HG03354 (cell line): ENCODE measurements at regions not wholly inside any gene's neighbourhood (a gene's known extent, or its start where the extent isn't known, plus 50 kb on each side); places are given as distances from the start of the nearest gene placed in this dataset.

Experiments used
- ATAC-seq: cut with Tn5 transposase; IDR thresholded peaks from one replicate; pipeline ENCODE4 v1.9.1; 2021; ENCODE audit warnings: mild to moderate bottlenecking; ENCODE audit not compliant: unreplicated experiment, poor library complexity, severe bottlenecking

DNA sequence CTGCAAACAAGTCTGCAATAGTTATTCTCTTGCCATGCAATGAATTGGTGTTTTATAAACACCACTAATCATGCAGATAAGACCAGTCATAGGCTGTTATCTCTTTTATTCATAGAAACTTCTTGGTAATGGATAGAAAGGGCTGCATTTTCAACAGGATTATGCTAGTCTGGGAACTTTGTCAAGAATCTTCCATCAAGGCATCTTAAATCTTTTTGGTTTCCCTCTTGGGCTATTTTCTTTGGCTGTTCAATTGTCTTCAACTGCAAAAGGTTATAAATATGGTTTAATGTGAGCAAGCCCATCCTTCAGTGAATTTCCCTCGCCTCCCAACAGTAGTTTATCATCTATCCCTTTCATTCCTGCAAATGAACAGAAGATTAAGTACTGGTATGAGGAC lies 59.0 kb upstream of the MINAR1 start:
- no peak for ATAC-seq

DNA sequence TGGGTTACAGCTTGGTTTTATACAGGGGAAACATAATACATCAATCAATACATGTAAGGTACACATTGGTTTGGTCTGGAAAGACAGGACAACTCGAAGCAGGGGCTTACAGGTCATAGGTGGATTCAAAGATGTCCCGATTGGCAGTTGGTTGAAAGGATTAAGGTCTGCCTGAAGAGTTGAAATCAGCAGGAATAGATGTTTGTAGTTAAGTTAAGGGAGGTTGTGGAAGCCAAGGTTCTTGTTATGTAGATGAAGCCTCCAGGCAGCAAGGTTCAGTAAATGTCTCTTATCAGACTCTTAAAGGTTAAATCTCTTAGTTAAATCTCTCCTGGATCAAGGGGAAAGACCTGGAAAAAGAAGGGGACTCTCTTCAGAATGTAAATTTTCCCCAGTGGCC lies 58.4 kb upstream of the MINAR1 start:
- no peak for ATAC-seq

DNA sequence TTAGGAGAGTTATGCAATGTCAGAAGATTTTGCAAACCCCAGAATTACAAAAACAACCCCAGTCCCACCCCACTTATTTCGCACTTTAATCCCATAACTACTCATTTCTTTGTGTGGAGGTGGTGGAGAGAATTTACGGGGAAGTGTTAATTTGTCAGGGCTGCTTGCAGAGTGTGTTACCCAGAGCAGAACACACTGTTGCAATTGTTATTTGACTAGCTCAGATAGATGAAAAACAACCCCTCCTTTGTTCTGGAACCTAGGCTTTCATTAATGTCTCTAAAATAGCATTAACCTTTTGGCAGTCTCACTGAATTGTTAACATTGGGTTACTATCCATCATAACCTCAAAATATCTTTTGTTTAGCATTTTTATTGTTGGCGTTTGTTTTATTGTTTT lies 55.8 kb upstream of the MINAR1 start:
- no peak for ATAC-seq

DNA sequence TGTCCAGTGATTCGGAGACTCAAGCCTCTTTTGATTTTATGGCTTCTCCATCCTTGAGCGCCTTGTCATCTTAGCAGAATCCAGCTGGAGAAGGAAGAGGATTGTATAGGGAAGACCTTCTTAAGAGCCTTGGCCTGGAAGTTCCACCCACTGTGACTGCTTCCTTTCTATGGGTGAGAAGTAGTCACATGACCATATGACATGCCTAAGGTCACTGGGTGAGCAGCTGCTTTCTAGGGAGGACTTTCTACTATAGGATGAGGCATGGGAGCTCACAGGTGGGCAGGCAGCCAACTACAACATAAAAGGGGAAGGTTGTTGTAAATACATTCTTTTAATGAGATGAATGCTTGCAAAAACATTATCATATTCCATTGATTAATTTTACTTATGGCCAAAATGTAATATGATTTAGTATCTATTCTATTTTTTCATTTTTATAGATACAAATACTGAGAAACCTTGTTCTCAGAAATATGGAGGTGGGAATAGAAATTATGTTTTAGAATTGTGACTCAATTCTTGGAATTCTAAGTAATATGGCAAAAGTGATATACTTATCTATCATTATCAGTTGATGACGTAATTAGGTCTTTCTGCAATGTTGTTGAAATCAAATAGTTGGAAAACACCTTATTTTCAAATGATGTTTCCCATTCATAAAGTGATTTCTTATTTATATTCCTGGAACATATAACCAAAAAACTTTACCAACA lies 53.6 kb upstream of the MINAR1 start:
- ATAC-seq = no peak

DNA sequence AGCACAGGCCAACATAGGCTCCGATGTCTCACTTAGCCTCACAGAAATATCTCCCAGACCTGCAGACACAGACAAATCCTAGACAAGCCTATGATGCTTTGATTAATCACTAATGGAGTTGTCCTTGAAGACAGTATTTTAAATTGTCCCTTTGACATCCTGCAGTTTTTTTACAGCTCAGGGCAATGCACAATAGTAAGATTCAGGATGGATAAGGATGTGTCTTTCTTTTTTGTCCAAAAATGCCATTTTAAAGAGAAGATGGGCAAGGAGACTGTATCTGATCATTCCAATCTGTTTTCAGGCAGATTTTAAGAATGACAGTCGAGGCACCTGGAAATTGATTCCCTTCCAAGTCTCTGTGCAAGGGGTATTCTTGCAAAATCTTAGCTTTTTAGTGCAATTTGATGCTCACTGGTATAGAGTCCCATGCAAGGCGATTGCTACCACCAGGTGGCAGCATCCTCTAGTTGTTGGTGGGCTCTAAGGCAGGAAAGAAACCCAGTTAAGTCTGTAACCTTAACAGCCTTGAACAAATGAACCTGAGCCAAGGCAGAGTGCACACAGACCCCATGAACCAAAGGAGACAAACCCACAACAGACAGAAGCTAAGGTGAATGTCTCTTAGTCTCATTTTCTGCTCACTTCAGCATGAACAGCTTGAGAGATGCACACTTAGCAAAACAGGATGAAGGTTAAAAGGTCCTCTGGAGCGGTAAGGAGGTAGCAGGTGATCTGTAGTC lies 51.2 kb upstream of the MINAR1 start:
- ATAC-seq = peak; percentile 71

DNA sequence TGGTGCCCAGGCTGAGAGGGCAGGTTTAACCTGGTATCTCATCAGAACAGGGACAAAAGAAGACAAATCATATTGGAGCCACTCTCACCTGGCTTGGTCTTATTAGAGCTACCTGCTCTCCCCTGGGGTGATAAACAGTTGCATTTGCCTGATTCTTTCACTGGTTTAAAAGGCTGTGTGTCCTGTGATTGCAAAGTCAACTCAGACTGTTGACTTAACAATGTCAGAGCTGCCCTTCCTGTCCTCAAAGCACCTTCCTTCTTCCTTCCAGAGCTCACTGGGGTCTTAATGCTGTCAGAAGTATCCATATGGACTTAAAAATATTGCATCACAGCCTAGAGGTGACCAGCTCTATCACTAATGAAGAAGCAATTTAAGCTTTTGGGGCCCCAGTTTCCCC lies 50.5 kb upstream of the MINAR1 start:
- ATAC-seq = no peak
